NB4 (cell line): ENCODE measurements at regions not wholly inside any gene's neighbourhood (a gene's known extent, or its start where the extent isn't known, plus 50 kb on each side); places are given as distances from the start of the nearest gene placed in this dataset.

ENCODE experiments used
- DNase-seq: peaks from one replicate; pipeline ENCODE4 v3.0.0; 2010; ENCODE audit warnings: low read depth
- H3K4me3 ChIP-seq: one replicate; pipeline ENCODE4 v1.5.1; 2011; ENCODE audit warnings: mild to moderate bottlenecking, low read depth, low read length, moderate library complexity
- CTCF ChIP-seq: IDR thresholded peaks from one replicate; pipeline ENCODE4 v1.5.1; 2012; ENCODE audit warnings: low read depth, low read length
- MYC ChIP-seq: IDR thresholded peaks from 2 replicates; pipeline ENCODE4 v1.6.1; 2011; ENCODE audit warnings: low read depth, low read length
- POLR2A ChIP-seq: IDR thresholded peaks from 2 replicates; pipeline ENCODE4 v1.6.1; 2011; ENCODE audit warnings: mild to moderate bottlenecking; ENCODE audit not compliant: insufficient read length; ENCODE audit errors: extremely low read depth
- TF ChIP-seq, protein P1 (sequence below): IDR thresholded peaks from 2 replicates; pipeline ENCODE4 v1.6.1; 2011; ENCODE audit warnings: low read depth, low read length

DNA sequence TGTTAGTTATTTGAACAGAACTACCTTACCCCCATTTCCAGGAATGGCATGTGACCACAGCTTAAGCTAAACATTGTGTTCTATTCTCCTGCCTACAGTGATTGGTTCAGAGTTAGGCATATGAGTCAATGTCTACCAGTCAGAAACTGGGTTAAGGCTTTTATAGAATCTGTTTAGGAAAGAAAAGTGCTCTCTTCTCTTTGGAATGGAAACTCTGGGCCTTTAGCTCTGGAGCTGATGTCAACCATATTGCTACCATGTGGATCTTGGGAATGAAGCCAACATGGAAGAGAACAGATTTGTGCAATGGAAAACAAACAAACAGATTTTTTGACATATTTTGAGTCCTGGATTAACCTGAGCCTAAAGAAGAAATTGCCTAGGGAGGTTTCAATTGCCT lies 488.9 kb upstream of the TNC start:
- DNase-seq: no peak

DNA sequence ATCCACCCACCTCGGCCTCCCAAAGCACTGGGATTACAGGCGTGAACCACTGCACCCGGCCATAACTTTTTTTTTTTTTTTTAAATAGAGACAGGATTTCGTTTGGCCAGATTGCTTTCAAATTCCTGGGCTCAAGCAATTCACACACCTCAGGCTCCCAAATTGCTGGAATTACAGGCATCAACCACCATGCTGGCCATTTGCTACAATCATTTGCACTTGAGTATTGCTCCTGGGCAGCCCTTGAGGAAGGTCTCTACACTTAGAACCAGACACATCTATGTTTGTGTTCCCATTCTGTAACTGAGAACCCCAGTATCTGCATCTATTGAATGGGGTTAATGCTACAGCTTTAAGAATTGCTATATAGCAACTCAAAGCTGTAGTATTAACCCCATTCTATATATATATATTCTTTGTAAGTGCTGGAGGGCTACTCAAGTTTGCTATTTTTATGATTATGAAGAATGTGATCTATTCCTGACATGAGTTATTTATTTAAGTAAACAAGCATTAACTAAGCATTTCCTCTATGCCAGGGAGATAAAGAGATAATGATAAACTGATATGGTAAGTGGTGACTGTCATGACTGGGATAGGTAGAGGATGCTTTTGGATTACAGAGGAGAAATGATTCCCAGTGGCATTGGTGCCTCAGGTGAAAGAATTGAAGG lies 496.5 kb upstream of the TNC start:
- TF ChIP-seq POLR2A (no peak), MYC (no peak), CTCF (no peak)
- TF ChIP-seq, protein P1, sequence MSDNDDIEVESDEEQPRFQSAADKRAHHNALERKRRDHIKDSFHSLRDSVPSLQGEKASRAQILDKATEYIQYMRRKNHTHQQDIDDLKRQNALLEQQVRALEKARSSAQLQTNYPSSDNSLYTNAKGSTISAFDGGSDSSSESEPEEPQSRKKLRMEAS: no peak
- H3K4me3 ChIP-seq: no peak overlapping the region
- DNase-seq: no peak

More for the DNA sequence above, 488.9 kb upstream of the TNC start:
- H3K4me3 ChIP-seq: no peak overlapping the region
- TF ChIP-seq CTCF: no peak
- TF ChIP-seq MYC: no peak
- TF ChIP-seq, protein P1: no peak
- TF ChIP-seq POLR2A: no peak

DNA sequence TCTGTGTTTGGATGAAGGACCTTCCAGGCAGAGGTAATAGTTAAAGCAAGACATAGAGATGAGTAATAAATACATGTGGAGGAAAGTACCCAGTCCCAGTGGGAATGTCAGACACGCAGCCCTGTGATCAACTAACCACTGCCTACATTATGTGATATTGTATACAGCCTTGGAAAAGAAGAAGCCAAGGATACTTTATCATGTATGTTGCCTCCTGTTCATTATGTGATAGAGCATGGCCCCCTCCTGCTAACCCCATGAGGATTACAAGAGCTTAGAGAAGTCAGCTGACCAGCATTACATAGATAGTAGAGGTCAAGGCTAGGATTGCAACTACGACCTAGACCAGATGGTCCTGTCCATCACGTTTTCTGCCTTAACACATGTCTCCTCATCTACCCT lies 497.0 kb upstream of the TNC start:
- no peak for DNase-seq
- H3K4me3 ChIP-seq: no peak overlapping the region
- TF ChIP-seq CTCF: no peak
- no peak for TF ChIP-seq POLR2A
- TF ChIP-seq, protein P1: no peak
- no peak for TF ChIP-seq MYC

- TF ChIP-seq POLR2A (no peak), CTCF (no peak)
- no peak overlapping the region for H3K4me3 ChIP-seq
- DNase-seq: no peak
These were observed 498.1 kb upstream of the TNC start for GRCh38 chr9:115615821-115616665.

DNA sequence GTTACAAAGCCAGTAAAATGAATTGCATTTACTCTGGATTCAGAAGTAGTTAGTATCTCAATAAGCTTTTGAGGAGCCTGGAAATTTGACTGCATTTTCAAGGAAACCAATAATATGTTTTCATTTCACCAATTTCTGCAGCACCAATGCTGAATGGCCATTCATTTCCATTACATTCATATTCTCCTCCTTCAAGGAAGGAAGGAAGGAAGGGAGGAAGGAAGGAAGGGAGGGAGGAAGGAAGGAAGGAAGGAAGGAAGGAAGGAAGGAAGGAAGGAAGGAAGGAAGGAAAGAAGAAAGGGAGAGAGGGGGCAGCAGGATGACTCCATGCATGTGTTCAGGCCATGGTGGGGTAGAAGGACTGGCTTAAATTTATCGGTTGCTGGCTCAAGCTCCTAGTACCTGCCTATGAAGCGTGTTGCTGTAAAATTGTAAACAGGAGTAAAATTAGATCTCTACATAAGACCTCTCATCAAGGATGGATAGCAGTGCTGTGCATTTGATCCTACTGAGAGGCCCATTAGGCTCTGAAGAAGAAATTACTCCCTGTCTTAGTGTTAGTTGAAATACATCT lies 498.8 kb upstream of the TNC start:
- no peak for DNase-seq
- TF ChIP-seq, protein P1: no peak
- no peak for TF ChIP-seq CTCF
- TF ChIP-seq MYC: no peak
- TF ChIP-seq POLR2A: no peak
- H3K4me3 ChIP-seq: no peak overlapping the region
